ENCODE measurements at regions not wholly inside any gene's neighbourhood (a gene's known extent, or its start where the extent isn't known, plus 50 kb on each side); places are given as distances from the start of the nearest gene placed in this dataset.

DNA sequence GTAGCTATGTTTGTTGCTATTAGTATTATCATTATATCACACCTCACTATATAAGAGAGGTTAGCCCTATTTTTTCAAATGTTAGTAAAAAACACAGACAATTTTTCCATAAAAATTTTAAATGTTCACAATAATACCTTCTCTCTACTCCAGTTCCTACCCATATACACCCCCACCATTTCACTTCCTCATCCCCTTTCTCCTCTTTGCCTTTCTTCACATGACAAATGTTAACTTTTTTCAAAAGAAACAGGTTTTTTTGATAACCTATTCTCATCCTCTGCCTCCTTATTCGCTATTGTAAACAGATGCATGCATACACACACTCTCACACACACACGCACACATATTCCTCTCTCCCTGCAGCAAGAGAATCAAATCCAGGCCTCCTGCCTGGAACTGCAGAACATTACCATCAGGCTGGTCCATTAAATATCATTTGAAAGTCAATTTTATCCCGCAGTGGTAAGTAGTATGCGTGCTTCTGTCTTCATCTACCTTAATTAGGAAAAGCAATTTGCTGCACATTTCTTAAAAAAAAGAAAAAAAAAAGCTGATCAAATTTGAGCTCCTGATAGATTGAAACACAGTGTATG lies 55.5 kb downstream of the MID1IP1 start:
- no peak for DNase-seq (ENCODE audit: low read depth in 2 of 2)

DNA sequence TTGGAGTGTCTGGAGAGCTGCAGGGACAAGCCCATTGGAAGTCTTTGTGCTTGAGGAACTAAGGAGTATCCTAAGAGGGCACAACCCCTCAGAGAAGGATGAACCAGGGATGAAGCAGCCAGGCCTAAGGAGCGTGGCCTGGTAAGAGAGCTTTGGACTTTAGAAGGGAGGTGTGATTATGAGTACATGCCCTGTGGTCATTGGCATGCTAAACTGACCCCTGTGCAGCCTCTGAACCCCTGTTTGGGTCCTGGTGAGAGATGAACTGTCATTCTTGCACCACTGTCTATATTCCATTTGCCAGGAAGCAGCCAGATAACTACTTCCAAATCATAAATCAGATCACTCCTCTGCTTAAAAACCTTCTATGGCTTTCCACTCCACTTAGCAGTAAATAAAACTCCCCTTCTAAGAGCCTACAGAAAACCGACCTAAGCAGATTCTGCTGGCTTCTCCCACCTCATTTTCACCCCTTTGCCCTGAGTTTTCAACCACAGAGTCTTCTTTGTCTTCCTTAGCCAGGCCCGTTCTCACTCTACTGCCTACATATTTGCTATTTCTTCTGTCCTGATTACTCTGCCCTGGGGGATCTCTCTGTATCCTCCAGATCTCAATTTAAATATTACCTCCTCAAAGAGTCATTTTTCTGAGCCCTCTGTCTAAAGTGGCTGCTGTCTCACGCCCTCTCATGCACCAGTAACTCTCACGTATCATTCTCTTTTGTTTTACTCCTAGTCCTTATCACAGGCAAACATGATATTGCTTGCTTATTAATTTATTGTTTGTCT lies 56.7 kb downstream of the MID1IP1 start:
- DNase-seq (ENCODE audit: low read depth in 2 of 2), result no peak

DNA sequence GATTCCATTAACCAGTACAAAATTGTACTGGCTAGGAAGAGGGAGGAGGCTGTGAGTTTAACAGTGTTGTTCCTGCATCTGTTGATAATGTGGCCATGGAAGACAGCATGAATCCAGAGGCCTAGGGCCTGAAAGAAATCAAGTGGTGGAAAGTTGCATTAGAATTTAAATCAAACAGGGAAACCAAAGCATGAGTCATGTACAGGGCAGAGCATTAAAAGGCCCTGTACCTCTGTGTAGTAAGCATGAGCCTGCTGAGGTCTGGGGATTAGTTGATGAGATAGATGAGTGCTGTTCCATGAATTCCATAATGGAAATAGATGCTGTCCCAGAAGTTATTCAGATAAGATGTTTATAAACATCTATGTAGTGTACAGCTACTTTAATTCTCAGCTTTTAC lies 58.3 kb downstream of the MID1IP1 start:
- no peak for DNase-seq (ENCODE audit: low read depth in 2 of 2)

DNA sequence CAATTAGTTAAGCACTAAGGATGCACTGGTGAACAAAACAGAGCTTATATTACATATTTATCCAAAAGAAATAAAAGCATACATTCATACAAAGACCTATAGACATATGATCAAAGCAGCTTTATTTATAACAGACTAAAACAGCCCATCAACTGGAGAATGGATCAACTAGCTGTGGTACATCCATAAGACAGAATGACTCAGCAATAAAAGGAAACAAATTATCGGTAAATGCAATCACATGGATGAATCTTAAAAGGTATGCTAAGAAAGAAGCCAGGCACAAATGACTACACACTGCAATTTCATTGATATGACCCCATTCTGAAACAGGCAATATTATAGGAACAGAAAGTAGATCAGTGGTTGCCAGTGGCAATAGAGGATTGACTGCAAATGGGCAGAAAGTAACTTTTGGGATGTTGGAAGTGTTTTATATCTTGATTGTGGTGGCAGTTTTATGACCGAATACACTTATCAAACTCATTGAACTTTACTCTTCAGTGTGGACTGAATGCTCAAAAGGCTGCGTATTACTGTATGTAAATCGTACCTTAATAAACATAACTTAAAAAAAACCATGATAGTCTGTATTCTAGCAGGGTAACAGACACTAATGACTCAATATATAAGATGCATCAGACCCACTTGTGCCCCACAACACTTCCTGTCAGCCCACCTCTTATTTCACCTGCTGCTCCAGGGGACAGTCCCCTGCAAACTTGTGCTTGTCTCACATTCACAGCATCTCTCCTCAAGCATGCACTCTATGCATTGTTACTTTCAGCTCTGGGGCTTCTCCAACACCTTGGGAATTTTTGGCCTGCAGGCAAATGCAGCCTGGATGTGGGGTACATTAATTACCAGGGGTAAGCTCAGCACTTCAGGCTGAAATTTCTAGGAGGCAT lies 59.1 kb downstream of the MID1IP1 start:
- no peak for DNase-seq (ENCODE audit: low read depth in 2 of 2)

DNA sequence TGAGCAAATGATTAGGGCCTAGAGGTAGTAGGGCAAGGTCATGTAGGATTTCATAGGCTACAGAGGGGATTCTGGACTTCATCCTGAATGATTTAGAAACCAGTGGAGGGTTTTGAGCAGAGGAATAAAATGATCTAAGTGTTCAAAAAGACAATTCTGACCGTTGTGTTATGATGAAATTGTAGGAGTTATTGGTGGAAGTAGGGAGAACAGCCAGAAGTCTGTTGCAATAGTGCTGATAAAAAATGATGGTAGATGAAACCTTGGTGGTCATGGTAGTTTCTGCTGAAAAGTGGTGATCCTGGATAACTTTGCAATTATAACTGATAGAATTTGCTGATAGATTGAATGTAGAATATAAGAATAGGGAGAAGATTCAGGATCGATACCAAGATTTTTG lies 60.2 kb downstream of the MID1IP1 start:
- DNase-seq (ENCODE audit: low read depth in 2 of 2), result no peak

DNA sequence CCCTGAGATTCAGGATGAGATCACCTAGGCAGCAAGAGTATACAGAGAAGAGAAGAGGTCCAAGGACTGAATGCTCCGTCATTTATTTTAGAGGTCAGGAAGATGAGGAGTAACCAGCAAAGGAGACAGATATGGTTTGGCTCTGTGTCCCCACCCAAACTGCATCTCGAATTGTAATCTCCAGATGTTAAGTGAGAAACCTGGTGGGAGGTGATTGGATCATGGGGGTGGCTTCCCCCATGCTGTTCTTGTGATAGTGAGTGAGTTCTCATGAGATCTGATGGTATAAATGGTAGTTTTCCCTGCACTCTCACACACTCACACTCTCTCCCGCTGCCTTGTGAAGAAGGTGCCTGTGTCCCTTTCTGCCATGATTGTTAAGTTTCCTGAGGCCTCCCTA lies 60.8 kb downstream of the MID1IP1 start:
- DNase-seq (ENCODE audit: low read depth in 2 of 2), result no peak

DNA sequence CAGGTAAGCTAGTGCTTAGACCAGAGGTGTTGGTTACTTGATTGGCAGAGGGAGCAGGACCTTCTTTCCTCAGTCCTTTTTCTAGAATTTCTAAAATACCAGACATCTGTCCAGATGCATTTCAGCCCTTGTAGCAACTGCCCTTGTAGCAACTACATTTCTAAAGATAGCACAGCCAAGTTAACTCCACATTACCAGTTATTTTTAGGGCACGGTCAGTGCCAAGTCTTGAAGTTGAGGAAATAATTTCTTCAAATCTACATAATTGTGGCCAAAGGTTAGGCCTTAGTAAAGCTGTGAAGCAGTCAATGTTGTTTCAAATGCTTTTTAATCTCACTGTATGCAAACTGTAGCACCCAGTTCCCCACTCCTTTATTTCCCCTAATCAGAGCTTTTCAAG lies 62.9 kb downstream of the MID1IP1 start:
- no peak for DNase-seq (ENCODE audit: low read depth in 2 of 2)

DNA sequence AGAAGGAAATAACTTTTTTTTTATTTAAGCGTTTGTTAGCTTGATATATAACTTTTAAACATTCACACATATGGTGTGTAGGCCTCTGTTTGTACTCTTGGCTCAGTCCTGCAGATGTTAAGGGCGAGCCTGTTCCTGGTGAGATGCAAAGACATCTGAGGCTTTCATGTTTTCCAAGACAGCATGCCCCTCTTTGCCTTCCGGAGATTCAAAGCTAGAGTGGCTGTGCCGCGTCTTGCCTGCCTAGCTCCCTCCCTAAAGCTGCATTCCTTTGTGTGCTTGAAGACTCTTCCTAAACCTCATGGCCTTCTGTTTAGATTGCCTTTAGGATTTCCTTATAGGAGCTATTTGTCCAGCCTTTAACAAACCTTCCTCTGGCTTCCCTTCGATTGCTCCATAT lies 67.1 kb downstream of the MID1IP1 start:
- no peak for DNase-seq (ENCODE audit: low read depth in 2 of 2)

DNA sequence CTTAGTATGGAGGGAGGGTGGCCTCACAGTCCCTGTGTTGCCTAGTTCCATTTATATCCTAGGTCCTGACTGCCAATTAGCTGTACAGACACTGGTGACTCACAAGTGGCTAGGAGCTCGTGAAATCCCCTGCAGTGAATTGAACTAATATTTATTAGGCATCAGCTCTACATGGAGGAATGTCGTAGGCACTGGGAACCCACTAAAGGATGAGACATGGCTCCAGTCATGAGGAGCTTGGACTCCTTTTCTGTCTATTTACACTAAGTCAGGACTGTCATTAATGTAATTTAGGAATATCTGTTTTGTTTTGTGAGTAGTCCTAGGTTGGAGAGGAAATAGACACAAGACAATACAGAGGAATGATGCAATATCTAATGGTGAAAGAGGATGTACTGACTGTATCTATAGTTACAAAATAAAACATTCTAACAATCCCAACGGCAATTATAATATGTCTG lies 67.7 kb downstream of the MID1IP1 start:
- DNase-seq (ENCODE audit: low read depth in 2 of 2), result peak; percentile 22 to 27

DNA sequence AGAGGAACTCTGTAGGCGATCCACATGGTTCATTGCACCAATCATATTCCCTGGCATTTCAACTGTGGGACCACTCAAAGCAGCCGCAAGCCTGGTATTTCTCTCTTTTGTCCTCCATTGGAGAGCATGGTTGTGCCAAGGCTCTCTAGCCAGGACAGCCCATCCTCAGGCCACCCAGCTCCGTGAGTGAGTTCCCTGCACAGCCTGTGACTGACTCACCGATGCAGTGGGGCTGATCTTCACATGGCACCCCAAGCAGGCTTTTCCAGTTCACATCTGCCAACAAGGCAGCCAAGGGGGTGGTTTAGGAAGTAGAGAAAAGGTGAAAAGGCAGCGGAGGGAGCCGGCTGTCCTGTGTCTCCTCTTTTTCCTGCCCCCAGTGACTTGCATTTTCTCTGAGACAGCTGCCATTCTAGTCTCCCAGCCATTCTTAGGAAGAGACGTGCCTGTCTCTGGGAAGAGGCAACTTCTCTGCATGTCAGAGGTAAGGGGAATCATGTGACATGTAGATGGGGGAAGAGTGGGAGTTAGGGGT lies 69.2 kb downstream of the MID1IP1 start:
- no peak for DNase-seq (ENCODE audit: low read depth in 2 of 2)

DNA sequence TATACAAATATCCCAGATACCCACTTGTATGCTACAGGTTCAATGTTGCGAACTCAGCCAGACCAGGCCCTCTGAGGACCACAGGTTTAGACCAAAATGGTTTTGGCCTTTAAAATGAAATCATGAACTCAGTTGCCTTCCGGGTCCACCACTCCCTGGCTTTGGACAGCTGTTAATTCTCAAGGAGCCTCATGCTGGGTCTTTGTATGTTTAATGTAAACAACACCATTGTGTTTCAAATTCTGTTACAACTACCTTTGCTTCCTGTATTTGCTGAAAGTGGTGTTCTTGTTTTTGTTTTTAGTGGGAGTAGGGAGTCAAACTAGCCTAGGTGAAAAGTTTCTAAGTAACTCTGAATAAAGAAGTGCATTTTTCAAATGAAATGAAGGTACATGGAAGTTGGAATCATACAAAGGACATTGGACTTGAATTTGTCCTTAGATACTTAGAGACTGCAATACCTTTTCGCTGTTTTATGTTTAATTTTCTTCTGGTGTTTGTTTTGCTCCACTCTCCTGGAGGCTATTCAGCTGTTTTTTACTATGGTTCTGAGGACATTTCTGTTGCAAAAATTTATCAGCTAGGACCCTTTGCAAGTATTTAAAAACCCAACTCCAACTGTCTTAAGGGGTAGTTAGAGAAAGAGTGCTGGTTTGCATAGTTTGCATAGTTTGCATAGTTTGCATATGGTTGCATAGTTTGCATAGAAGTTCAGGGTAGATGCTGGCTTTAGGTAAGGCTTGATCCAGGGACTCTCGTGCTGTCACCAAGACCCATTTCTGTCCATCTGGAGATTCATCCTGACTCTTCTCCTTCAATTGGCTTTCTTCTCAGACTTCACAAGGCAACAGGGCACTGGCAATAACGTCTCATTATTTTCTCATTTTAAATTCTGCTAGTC lies 70.1 kb downstream of the MID1IP1 start:
- DNase-seq (ENCODE audit: low read depth in 2 of 2), result no peak

DNA sequence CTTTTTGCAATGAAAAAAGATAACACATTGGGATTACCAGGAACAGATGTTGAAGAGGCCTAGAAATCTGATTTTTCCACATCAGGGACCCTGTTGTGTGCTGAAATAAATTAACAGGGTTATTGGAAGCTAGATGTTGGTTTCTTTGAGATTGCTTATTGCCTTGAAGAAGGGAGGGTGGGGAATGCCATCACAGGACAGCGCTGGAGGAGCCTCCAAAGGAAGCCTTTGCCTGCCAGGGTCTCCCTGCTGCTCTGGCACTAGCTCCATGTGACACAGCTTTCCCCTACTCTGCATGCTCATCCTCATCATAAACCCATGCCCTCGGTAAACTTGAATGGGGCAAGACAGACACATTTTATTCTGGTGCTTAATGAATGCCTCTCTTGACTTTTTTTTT lies 76.1 kb downstream of the MID1IP1 start:
- no peak for DNase-seq (ENCODE audit: low read depth in 2 of 2)

DNA sequence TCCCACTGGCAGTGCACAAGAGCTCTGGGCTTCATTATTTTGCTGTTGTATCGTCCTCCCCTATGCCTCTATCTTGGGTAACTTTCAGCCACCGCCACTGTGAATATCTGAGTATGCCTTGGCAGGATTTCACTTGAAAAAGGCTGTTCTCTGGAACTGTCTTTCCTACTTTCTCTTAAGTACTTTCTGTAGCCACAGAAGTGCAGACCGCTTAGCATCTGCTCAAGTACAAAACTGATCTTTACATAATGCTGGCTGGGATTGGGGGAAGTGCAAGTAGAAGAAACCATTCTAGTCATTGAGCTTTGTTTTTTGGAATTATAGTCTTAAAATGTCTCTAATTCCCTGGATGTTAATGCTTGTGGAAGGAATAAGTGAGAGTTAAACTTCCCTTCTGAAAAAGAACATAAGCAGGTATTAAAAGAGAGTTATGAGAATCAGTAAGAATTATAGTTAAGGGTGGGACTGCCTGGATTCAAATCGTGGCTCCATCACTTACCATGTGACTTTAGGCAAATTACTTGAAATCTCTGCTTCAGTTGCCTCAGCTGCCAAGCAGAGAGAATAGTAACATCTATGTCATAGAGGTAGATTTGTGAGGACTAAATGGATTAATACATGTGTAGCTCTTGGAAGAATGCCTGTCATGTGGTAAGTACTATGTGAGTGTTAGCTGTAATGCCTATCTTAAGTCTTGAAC lies 77.5 kb downstream of the MID1IP1 start:
- no peak for DNase-seq (ENCODE audit: low read depth in 2 of 2)

DNA sequence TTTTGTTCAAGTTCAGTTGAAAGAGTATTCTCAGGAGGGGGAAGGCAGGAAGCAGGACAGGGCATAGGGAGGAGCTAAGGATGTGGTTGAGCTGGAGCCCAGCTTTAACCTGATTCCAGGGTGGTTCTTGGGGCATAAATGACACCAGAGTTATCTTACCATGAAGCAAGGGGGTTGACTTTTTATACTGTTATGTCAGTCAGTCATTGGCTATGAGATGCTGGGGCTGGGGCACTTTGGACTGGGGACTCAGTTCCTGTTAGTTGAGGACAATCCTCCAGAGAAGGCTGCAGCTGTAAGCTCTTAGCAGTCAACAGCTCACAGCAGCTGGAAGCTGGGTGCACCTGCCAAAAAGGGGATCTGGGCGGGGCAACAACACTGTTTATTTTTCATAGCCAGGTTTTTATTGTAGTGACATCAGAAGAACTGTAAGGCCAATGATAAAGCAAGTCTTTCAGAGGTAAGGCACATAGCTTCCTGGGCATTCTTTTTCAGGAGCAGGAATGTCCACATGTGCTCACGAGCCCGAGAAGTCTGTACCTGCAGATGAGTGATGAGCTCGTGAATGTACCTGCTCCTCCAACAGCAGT lies 78.5 kb downstream of the MID1IP1 start:
- no peak for DNase-seq (ENCODE audit: low read depth in 2 of 2)

DNA sequence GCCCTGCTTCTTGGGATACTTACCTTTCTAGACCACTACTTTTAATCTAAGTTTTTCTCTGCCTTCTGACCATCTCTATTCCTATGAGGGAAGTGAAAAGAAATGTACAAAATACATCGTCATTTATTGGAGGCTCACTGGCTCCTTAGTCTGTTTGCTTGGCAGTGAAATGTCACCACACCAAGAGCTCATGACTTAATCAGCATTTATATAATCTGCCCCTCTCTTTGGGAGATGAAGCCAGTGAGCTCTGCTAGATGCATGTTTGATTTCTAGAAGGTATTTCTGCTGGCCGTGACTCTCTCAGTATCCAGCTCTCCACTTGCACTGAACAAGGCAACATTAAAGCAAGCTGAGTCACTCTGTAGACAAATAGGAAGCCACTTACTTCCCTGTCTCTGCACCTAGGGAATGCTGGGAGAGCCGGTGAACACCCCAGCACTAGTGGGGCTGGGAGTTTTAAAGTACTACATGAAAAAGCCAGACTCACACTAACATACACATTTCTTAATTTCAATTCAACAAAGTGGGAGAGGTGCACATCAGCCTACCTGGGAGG lies 79.1 kb downstream of the MID1IP1 start:
- peak in 1 of 2 donors; percentile 3 for DNase-seq (ENCODE audit: low read depth in 2 of 2)

DNA sequence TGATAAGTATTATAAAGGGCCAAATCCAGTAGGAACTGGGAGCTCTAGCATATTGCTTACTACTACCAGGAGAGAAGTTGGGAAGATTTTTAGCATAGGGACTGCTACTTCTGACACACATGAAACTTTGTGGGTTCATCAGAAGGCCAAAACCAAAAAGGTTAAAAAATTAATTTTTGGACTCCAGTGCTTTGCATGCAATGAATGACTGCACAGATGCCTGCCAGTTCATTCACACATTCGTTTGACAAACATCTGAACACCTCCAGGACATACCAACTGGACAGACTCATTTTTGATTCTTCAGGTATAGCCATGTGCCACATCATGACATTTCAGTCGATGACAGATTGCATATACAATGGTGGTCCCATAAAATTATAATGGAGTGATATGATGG lies 79.8 kb downstream of the MID1IP1 start:
- DNase-seq (ENCODE audit: low read depth in 2 of 2), result no peak

DNA sequence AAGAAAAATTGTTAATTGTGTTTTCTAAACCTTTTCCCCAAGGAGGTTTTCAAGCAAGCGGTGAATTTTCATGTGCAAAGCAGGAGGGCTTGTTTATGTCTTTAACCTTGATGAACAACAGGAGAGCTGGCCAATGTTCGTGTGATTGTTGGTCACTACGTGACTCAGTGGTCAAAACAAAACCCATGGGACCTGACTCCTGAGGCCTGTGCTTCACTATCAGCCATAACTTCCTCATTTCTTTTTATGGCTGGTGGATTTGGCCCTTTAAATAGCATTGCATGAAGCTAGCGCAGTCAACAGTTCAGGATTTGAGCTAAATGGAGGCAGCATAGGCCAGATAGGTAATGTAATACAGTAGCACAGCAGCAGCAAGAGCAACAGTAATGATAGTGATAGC lies 80.5 kb downstream of the MID1IP1 start:
- DNase-seq (ENCODE audit: low read depth in 2 of 2), result no peak

DNA sequence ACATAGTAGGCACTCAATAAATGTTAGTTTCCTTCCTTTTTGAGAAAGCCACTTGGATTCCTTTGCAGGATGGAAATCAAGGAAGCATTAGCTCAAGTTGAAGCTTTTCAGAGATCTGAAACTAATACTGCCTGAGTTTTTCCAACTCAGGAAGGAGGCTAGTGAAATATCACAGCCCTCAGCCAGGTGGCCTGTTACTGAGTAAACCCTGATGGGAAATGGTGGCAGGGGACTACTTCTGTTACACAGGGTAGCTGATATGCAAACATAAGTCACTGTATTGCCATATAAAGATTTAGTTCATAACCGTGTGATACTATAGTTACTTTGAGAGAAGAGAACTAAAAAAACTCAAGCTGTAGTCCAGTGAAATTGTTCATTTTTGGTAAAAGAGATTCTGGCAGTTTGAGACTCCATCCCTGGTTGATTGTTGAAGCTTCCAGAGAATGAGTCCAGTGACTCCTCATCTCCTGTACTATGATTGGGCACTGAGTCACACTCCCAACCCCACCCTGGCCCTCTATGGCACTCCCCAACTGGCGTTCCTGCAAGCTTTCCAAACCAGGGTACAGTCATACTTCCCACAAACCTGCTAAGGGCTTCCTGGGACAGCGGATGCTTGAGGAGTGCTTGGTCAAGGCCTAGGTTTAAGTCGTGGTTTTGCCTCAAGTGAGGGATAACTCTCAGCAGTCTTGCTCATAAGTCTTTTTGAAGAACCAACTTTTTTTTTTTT lies 81.8 kb downstream of the MID1IP1 start:
- peak in 1 of 2 donors; percentile 7 for DNase-seq (ENCODE audit: low read depth in 2 of 2)

DNA sequence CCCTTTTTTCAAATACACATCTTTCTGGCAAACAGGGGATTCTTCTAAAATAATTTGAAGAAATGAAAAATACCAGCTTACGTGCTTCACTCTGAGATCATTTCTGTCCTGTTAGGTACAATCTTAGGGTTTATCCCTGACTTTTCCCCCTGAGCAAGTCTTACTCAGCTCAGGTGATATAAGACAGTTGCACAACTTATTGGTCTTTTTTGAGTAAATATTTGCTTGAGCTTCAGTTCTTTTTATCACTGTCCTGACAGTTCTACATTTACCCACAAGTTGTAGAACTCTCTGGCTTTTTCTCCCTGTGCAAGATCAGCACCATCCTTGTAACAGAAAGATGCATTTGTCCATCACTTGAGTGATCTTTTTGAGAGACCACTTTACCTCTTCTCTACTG lies 84.9 kb downstream of the MID1IP1 start:
- DNase-seq (ENCODE audit: low read depth in 2 of 2), result no peak

Measured in dermis microvascular lymphatic vessel endothelial cell (primary cell).